SJCRH30 (cell line): ENCODE measurements at regions not wholly inside any gene's neighbourhood (a gene's known extent, or its start where the extent isn't known, plus 50 kb on each side); places are given as distances from the start of the nearest gene placed in this dataset.
"Not testable (repeated sequence)": the region's sequence is repeated elsewhere in the genome, so short reads cannot be mapped to it uniquely, and the experiment has no call there.

Source experiments
- DNase-seq, 2 experiments: peaks; one replicate each; pipeline ENCODE4 v3.0.0-alpha.2; 2015 to 2020
- H3K27ac ChIP-seq: fragments of 250-450 bp; sonication (Bioruptor Pico); 2 replicates; pipeline ENCODE4 v1.5.1; 2020; ENCODE audit warnings: mild to moderate bottlenecking, moderate library complexity
- H3K27me3 ChIP-seq: fragments of 250-450 bp; sonication (Bioruptor Pico); 2 replicates; pipeline ENCODE4 v1.5.1; 2020; ENCODE audit warnings: mild to moderate bottlenecking, moderate library complexity
- H3K36me3 ChIP-seq: fragments of 250-450 bp; sonication (Bioruptor Pico); 2 replicates; pipeline ENCODE4 v1.5.1; 2020; ENCODE audit warnings: mild to moderate bottlenecking, moderate library complexity
- H3K4me1 ChIP-seq: fragments of 250-450 bp; sonication (Bioruptor Pico); 2 replicates; pipeline ENCODE4 v1.5.1; 2020; ENCODE audit warnings: mild to moderate bottlenecking, moderate library complexity
- H3K4me3 ChIP-seq: fragments of 250-450 bp; sonication (Bioruptor Pico); 2 replicates; pipeline ENCODE4 v1.5.1; 2020; ENCODE audit warnings: mild to moderate bottlenecking, moderate library complexity
- H3K9me3 ChIP-seq: fragments of 250-450 bp; sonication (Bioruptor Pico); replicated peaks from 2 replicates; pipeline ENCODE4 v1.5.1; 2020; ENCODE audit warnings: mild to moderate bottlenecking, moderate library complexity

DNA sequence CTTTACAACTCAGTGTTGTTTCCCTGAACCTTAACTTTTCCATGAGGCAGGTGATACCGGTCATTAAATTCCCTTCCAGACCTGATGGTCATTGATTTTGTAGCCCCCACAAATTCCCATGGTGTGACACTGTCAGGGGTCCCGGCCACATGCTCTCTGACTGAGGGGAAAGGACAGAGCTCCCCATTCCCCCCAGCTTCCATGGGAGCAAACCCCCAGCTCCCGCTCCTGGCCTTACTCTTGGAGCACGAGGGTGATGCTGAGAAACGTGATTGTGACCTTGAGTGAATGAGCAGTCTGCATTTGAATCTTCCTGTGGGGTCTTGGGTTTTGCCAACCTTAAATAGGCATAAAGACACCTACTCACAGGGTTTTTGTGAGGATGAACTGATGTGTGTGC lies 366.8 kb downstream of the RPS6KC1 start:
- H3K27ac ChIP-seq, result no peak overlapping the region
- no peaks in the 10 kb centered on the region for H3K36me3 ChIP-seq
- H3K4me3 ChIP-seq, result no peak overlapping the region
- H3K27me3 ChIP-seq, result no peaks in the 10 kb centered on the region
- DNase-seq, result no peak
- H3K4me1 ChIP-seq, result no peaks in the 10 kb centered on the region
- H3K9me3 ChIP-seq, result no peaks in the 10 kb centered on the region

- Histone ChIP-seq H3K27me3 (no peaks in the 10 kb centered on the region), H3K4me3 (no peak overlapping the region), H3K9me3 (no peaks in the 10 kb centered on the region), H3K4me1 (no peaks in the 10 kb centered on the region), H3K36me3 (no peaks in the 10 kb centered on the region), H3K27ac (no peak overlapping the region)
- no peak for DNase-seq
Observed at GRCh38 chr1:213418268-213419071, 367.4 kb downstream of the RPS6KC1 start.

DNA sequence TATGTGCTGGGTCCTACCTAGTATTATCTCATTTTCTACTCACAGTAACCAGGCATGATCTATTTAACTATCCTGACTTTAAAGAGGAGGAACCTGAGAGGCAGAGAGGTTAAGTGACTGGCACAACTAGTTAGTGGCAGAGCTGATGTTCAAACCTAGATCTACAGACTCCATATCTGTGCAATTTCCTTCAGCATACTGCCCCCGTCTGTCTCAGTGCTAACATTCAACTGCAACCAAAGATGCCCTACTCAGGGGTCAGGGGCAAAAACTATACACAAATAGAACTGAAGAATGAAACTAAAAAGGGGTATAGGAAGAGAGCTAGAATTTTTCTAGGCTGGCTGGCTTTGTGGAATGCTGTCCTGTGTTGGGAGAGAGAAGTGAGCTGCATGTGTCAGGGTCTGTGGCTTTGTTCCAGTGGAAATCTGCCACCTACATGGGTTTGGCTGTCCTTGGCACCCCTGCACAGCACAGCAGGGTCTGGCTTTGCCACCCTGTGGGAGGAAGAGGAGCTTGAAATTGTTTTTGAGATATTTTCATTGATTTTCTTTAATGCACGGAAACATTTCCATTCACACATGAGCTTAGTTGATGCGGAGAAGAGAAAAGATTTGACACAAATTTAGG lies 368.5 kb downstream of the RPS6KC1 start:
- no peak for DNase-seq
- no peaks in the 10 kb centered on the region for H3K27me3 ChIP-seq

DNA sequence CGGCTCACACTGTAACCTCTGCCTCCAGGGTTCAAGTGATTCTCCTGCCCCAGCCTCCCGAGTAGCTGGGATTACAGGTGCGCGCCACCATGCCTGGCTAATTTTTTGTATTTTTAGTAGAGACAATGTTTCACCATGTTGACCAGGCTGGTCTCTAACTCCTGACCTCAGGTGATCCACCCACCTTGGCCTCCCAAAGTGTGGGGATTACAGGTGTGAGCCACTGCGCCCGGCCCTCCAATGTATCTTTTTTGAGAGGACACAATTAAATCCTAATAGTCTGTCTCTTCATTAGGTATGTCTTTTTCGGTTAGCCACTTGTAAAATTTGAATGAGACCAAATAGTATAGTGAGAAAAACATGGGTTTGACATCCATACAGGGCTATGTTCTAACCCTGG lies 370.1 kb downstream of the RPS6KC1 start:
- H3K9me3 ChIP-seq, H3K27ac ChIP-seq, H3K4me1 ChIP-seq, H3K27me3 ChIP-seq, DNase-seq, H3K36me3 ChIP-seq, H3K4me3 ChIP-seq: not testable (repeated sequence)

More for the DNA sequence above, 368.5 kb downstream of the RPS6KC1 start:
- Histone ChIP-seq H3K4me1 (no peaks in the 10 kb centered on the region), H3K36me3 (no peaks in the 10 kb centered on the region), H3K27ac (no peak overlapping the region), H3K4me3 (no peak overlapping the region), H3K9me3 (no peaks in the 10 kb centered on the region)

DNA sequence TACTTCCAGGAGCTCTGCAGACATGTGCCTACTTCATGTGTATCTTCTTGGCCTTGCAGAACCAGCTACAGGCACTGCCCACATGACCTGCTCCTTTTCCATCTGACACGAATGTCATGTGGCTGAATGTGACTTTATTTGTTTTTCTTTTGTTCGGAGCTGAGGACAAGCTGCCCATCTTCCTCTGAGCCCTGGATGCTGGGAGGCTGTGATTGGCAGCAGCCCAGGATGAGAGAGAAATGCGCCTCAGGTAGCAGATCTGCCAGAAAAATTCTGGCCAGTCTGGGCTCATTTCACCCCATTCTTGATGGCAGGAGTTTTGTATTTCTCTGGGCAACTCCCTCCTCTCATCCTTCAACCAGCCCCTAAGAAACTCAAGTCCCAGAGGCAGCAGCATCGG lies 372.0 kb downstream of the RPS6KC1 start:
- H3K36me3 ChIP-seq, result no peaks in the 10 kb centered on the region
- no peak overlapping the region for H3K27ac ChIP-seq
- H3K27me3 ChIP-seq, result no peaks in the 10 kb centered on the region
- no peak for DNase-seq
- no peaks in the 10 kb centered on the region for H3K4me1 ChIP-seq
- H3K4me3 ChIP-seq, result no peak overlapping the region
- no peaks in the 10 kb centered on the region for H3K9me3 ChIP-seq

GRCh38 chr1:213423605-213424004 lies 372.6 kb downstream of the RPS6KC1 start:
- H3K9me3 ChIP-seq, result no peaks in the 10 kb centered on the region
- H3K27me3 ChIP-seq, result no peaks in the 10 kb centered on the region
- H3K4me3 ChIP-seq, result no peak overlapping the region
- DNase-seq, result no peak
- no peaks in the 10 kb centered on the region for H3K4me1 ChIP-seq
- H3K36me3 ChIP-seq, result no peaks in the 10 kb centered on the region
- no peak overlapping the region for H3K27ac ChIP-seq

GRCh38 chr1:213425376-213426030 lies 374.5 kb downstream of the RPS6KC1 start:
- H3K27me3 ChIP-seq, result no peaks in the 10 kb centered on the region
- H3K9me3 ChIP-seq, result no peaks in the 10 kb centered on the region
- no peaks in the 10 kb centered on the region for H3K36me3 ChIP-seq
- H3K4me3 ChIP-seq, result no peak overlapping the region
- no peaks in the 10 kb centered on the region for H3K4me1 ChIP-seq
- H3K27ac ChIP-seq, result no peak overlapping the region
- no peak for DNase-seq

DNA sequence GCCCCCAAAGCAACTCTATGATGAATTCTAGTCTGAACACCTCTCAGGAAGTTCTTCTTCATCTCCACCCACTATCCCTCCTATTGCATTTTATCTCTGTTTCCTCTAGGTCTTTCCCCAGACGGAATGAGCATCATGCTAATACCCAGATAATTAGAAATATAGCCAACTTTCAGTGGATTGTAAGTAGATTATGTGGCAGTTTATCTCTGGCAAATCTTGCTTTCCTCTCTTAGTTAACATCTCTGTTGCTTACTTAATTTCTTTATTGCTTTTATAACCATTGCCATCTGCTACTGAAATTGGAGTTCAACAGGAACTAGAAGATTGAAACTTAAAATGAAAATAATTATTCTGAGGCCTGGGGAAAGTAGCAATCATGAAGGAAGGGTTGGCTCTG lies 378.6 kb downstream of the RPS6KC1 start:
- no peaks in the 10 kb centered on the region for H3K4me1 ChIP-seq
- DNase-seq, result no peak
- H3K36me3 ChIP-seq, result no peaks in the 10 kb centered on the region
- H3K9me3 ChIP-seq, result no peaks in the 10 kb centered on the region
- no peaks in the 10 kb centered on the region for H3K27me3 ChIP-seq
- H3K27ac ChIP-seq, result no peak overlapping the region
- H3K4me3 ChIP-seq, result no peak overlapping the region

DNA sequence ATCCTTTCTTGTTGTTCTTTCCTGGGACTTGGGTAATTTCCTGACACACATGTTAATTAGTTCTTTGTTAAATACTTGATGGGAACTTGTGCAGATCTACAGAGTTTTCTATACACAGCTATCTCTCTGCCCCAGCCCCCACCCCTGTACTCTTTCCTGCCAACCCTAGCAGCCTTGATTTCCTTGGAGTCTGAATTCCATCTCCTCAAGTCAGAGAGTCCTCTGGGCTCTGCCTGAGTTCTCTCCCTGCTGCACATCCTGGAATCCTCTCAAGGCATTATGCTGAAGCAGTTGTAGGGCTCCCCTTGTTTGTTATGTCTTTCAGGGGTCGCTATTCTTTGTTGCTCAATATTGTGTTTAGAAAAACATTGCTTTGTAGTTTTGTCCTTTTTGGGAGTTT lies 384.7 kb downstream of the RPS6KC1 start:
- Histone ChIP-seq H3K27ac (no peak overlapping the region), H3K4me1 (no peaks in the 10 kb centered on the region), H3K27me3 (no peaks in the 10 kb centered on the region), H3K4me3 (no peak overlapping the region), H3K36me3 (no peaks in the 10 kb centered on the region), H3K9me3 (no peaks in the 10 kb centered on the region)
- no peak for DNase-seq

DNA sequence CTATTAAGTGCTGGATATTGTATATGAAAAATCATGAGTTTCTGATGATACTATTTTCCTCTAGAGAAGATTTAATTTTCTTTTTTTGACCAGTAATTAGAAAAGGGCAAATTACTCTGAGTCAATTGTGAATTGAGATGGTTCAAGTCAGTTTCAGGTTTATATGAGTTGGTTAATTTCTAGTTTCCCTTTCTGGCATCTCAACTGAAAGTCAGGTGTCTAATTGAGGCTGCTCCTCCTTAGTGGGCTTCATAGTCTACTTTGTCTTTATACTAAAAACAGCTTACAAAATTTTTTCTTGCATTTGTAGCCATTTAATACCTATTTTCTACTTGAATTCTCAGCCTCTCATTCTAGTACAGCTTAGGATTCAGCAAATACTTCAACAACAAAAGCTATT lies 387.3 kb downstream of the RPS6KC1 start:
- H3K9me3 ChIP-seq, result 0 out of 2 replicates have a peak, but pooled peaks cover 3% of the 10 kb centered on the region
- H3K36me3 ChIP-seq, result no peaks in the 10 kb centered on the region
- no peak overlapping the region for H3K4me3 ChIP-seq
- no peak for DNase-seq
- H3K4me1 ChIP-seq, result no peaks in the 10 kb centered on the region
- no peak overlapping the region for H3K27ac ChIP-seq
- H3K27me3 ChIP-seq, result no peaks in the 10 kb centered on the region

GRCh38 chr1:213439703-213440102 lies 388.7 kb downstream of the RPS6KC1 start:
- Histone ChIP-seq H3K27ac (no peak overlapping the region), H3K4me1 (no peaks in the 10 kb centered on the region), H3K36me3 (no peaks in the 10 kb centered on the region), H3K9me3 (0 out of 2 replicates have a peak, but pooled peaks cover 3% of the 10 kb centered on the region), H3K4me3 (no peak overlapping the region), H3K27me3 (no peaks in the 10 kb centered on the region)
- no peak for DNase-seq

DNA sequence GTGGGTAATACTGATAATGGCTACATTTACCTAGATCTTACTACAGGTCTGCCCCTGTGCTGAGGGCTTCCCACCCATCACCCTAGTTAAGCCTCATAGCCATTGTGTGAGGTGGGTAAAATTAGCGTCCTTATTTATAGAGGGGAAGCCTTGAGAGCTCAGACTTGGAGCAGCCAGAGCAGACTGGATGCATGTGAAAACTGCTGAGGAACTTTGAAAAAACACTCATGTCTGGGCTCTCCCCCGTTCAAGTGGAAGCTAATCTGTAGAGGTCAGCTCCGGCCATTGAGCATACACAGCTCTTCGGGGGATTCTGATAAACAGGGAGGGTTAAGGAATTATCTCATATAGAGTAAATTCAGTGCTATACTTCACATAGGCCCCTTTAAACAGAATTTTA lies 389.7 kb downstream of the RPS6KC1 start:
- DNase-seq, result no peak
- Histone ChIP-seq H3K36me3 (no peaks in the 10 kb centered on the region), H3K27me3 (no peaks in the 10 kb centered on the region), H3K4me1 (no peaks in the 10 kb centered on the region), H3K9me3 (0 out of 2 replicates have a peak, but pooled peaks cover 3% of the 10 kb centered on the region), H3K27ac (no peak overlapping the region), H3K4me3 (no peak overlapping the region)

GRCh38 chr1:213443415-213443814 lies 392.4 kb downstream of the RPS6KC1 start:
- DNase-seq, result no peak
- H3K9me3 ChIP-seq, result 0 out of 2 replicates have a peak, but pooled peaks cover 7% of the 10 kb centered on the region
- no peaks in the 10 kb centered on the region for H3K36me3 ChIP-seq
- H3K27me3 ChIP-seq, result no peaks in the 10 kb centered on the region
- H3K4me1 ChIP-seq, result no peaks in the 10 kb centered on the region
- no peak overlapping the region for H3K4me3 ChIP-seq
- no peak overlapping the region for H3K27ac ChIP-seq

DNA sequence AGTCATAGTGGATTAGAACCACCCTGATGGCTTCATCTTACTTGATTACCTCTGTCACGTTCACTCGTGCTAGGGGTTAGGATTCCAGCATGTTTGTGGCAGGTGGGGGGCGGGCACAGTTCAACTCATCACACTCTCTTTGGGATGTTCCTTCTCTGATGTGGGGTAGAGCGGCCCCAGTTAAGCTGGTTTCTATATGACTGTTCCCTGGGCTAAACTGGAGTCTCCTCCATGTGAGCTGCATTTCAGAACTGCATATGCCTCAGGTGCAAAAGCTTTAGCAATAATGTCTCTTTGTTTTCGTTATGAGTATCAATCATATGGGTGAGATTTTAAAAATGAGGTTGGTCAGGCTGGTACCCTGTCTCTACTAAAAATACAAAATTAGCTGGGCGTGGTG lies 393.2 kb downstream of the RPS6KC1 start:
- no peak overlapping the region for H3K27ac ChIP-seq
- H3K27me3 ChIP-seq, result peaks cover 4% of the 10 kb centered on the region; the same call in 1 of the 2 replicates
- no peak overlapping the region for H3K4me3 ChIP-seq
- no peaks in the 10 kb centered on the region for H3K36me3 ChIP-seq
- H3K4me1 ChIP-seq, result no peaks in the 10 kb centered on the region
- 0 out of 2 replicates have a peak, but pooled peaks cover 7% of the 10 kb centered on the region for H3K9me3 ChIP-seq
- DNase-seq, result no peak

DNA sequence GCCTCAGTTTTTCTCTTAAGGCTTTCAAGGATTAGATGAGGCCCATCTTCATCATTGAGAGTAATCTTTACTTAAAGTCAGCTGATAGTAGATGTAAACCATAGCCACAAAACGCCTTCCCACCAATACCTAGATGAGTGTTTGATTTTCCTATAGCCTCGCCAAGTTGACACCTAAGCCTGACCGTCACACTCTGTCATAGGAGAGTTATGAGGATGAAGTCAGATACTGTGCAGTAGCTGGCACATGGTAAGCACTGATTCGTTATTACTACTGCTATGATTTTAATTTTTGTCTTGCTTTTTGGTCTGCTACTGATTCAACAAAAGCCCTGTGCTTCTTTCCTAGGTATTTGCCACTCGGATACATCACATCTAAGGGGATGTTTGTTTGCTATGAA lies 395.5 kb downstream of the RPS6KC1 start:
- Histone ChIP-seq H3K27me3 (peaks cover 4% of the 10 kb centered on the region; the same call in 1 of the 2 replicates), H3K4me1 (no peaks in the 10 kb centered on the region), H3K4me3 (no peak overlapping the region), H3K9me3 (0 out of 2 replicates have a peak, but pooled peaks cover 5% of the 10 kb centered on the region), H3K27ac (no peak overlapping the region), H3K36me3 (no peaks in the 10 kb centered on the region)
- DNase-seq, result no peak
